GM12864 (cell line): ENCODE measurements at regions not wholly inside any gene's neighbourhood (a gene's known extent, or its start where the extent isn't known, plus 50 kb on each side); places are given as distances from the start of the nearest gene placed in this dataset.

Source experiments
- DNase-seq: peaks from one replicate; pipeline ENCODE4 v3.0.0-alpha.2; 2011; ENCODE audit warnings: low read depth
- H3K4me3 ChIP-seq: 2 replicates; pipeline ENCODE4 v1.5.1; 2011; ENCODE audit warnings: mild to moderate bottlenecking, low read depth, low read length, control low read depth
- CTCF ChIP-seq: IDR thresholded peaks from 2 replicates; pipeline ENCODE4 v1.5.1; 2011; ENCODE audit warnings: low read depth, mild to moderate bottlenecking, moderate library complexity, low read length, control low read depth, inconsistent platforms; ENCODE audit errors: missing control alignments

GRCh38 chr5:5609935-5610334 is 187.5 kb downstream of the ICE1 start:
- no peak overlapping the region for H3K4me3 ChIP-seq
- no peak for DNase-seq
- TF ChIP-seq CTCF = no peak

- no peak for DNase-seq
- no peak overlapping the region for H3K4me3 ChIP-seq
- no peak for TF ChIP-seq CTCF
These were observed 182.8 kb downstream of the ICE1 start for GRCh38 chr5:5605170-5605764.

GRCh38 chr5:5602554-5602953 is 180.1 kb downstream of the ICE1 start:
- H3K4me3 ChIP-seq = no peak overlapping the region
- TF ChIP-seq CTCF = no peak
- DNase-seq = no peak

GRCh38 chr5:5598547-5599113 is 176.2 kb downstream of the ICE1 start:
- H3K4me3 ChIP-seq = no peak overlapping the region

GRCh38 chr5:5593391-5593790 is 170.9 kb downstream of the ICE1 start:
- H3K4me3 ChIP-seq = no peak overlapping the region
- DNase-seq = no peak
- no peak for TF ChIP-seq CTCF

More at GRCh38 chr5:5598547-5599113, 176.2 kb downstream of the ICE1 start:
- TF ChIP-seq CTCF = no peak
- DNase-seq = no peak

- TF ChIP-seq CTCF = no peak
- no peak overlapping the region for H3K4me3 ChIP-seq
- no peak for DNase-seq
These were observed 170.1 kb downstream of the ICE1 start for GRCh38 chr5:5592541-5592940.

GRCh38 chr5:5591567-5591966 is 169.1 kb downstream of the ICE1 start:
- no peak for DNase-seq
- no peak for TF ChIP-seq CTCF
- H3K4me3 ChIP-seq = no peak overlapping the region
